ENCODE measurements at regions not wholly inside any gene's neighbourhood (a gene's known extent, or its start where the extent isn't known, plus 50 kb on each side); places are given as distances from the start of the nearest gene placed in this dataset.

GRCh38 chr3:177565981-177566380, 368.7 kb upstream of the TBL1XR1 start:
- H3K79me2 ChIP-seq (ENCODE audit: low read depth): no peaks in the 10 kb centered on the region
- H2AFZ ChIP-seq: no peak overlapping the region; the same call in 1 of the 2 replicates
- H4K20me1 ChIP-seq (ENCODE audit: insufficient read depth): no peaks in the 10 kb centered on the region
- no peak overlapping the region for H3K4me3 ChIP-seq
- no peaks in the 10 kb centered on the region for H3F3A ChIP-seq (ENCODE audit: insufficient read depth, low read depth)
- DNase-seq: no peak
- H3K36me3 ChIP-seq (ENCODE audit: low read depth): no peaks in the 10 kb centered on the region
- no peaks in the 10 kb centered on the region for H3K27me3 ChIP-seq (ENCODE audit: insufficient read depth, low read depth)
- H3K27ac ChIP-seq: no peak overlapping the region
- CTCF ChIA-PET: no interaction called here
- H3K9me3 ChIP-seq (ENCODE audit: insufficient read depth, low read depth): no peaks in the 10 kb centered on the region
- no peaks in the 10 kb centered on the region for H3K9me2 ChIP-seq (ENCODE audit: insufficient read depth)
- H3K4me2 ChIP-seq: no peak overlapping the region
- BruUV-seq (replicated peaks): no TSS peak
- no peaks in the 10 kb centered on the region; the same call in 1 of the 2 replicates for H3K4me1 ChIP-seq (replicated peaks; ENCODE audit: insufficient read depth)
- POLR2A ChIA-PET (ENCODE audit: unreplicated experiment): no interaction called here
- TF ChIP-seq CTCF (conservative IDR thresholded peaks at IDR 0.05): no peak
- no peak for TF ChIP-seq EZH2 (IDR thresholded peaks at IDR 0.05; ENCODE audit: low read depth)
- intact Hi-C loops (cut with micrococcal nuclease; ENCODE audit: unreplicated experiment): no loop called here

GRCh38 chr3:177567833-177568232, 370.6 kb upstream of the TBL1XR1 start:
- no peak for TF ChIP-seq CTCF (conservative IDR thresholded peaks at IDR 0.05)
- no peak for TF ChIP-seq EZH2 (IDR thresholded peaks at IDR 0.05; ENCODE audit: low read depth)
- no peak overlapping the region for H3K27ac ChIP-seq
- H3K79me2 ChIP-seq (ENCODE audit: low read depth): no peaks in the 10 kb centered on the region
- H4K20me1 ChIP-seq (ENCODE audit: insufficient read depth): no peaks in the 10 kb centered on the region
- no peak overlapping the region for H3K4me2 ChIP-seq
- no peaks in the 10 kb centered on the region; the same call in 1 of the 2 replicates for H3K4me1 ChIP-seq (replicated peaks; ENCODE audit: insufficient read depth)
- no peak for DNase-seq
- H3F3A ChIP-seq (ENCODE audit: insufficient read depth, low read depth): no peaks in the 10 kb centered on the region
- no TSS peak for BruUV-seq (replicated peaks)
- intact Hi-C loops (cut with micrococcal nuclease; ENCODE audit: unreplicated experiment): no loop called here
- no peak overlapping the region for H3K4me3 ChIP-seq
- no peaks in the 10 kb centered on the region for H3K27me3 ChIP-seq (ENCODE audit: insufficient read depth, low read depth)
- no peak overlapping the region for H2AFZ ChIP-seq
- H3K9me3 ChIP-seq (ENCODE audit: insufficient read depth, low read depth): no peaks in the 10 kb centered on the region
- no peaks in the 10 kb centered on the region for H3K36me3 ChIP-seq (ENCODE audit: low read depth)
- POLR2A ChIA-PET (ENCODE audit: unreplicated experiment): no interaction called here
- CTCF ChIA-PET: no interaction called here
- H3K9me2 ChIP-seq (ENCODE audit: insufficient read depth): no peaks in the 10 kb centered on the region

GRCh38 chr3:177569193-177569592, 371.9 kb upstream of the TBL1XR1 start:
- H3K4me1 ChIP-seq (replicated peaks; ENCODE audit: insufficient read depth): no peaks in the 10 kb centered on the region; the same call in 1 of the 2 replicates
- intact Hi-C loops (cut with micrococcal nuclease; ENCODE audit: unreplicated experiment): no loop called here
- no peaks in the 10 kb centered on the region for H3K36me3 ChIP-seq (ENCODE audit: low read depth)
- TF ChIP-seq CTCF (conservative IDR thresholded peaks at IDR 0.05): no peak
- no peak for TF ChIP-seq EZH2 (IDR thresholded peaks at IDR 0.05; ENCODE audit: low read depth)
- DNase-seq: no peak
- no peaks in the 10 kb centered on the region for H3F3A ChIP-seq (ENCODE audit: insufficient read depth, low read depth)
- no peaks in the 10 kb centered on the region for H3K9me3 ChIP-seq (ENCODE audit: insufficient read depth, low read depth)
- no peaks in the 10 kb centered on the region for H3K27me3 ChIP-seq (ENCODE audit: insufficient read depth, low read depth)
- CTCF ChIA-PET: no interaction called here
- H3K79me2 ChIP-seq (ENCODE audit: low read depth): no peaks in the 10 kb centered on the region
- H3K4me2 ChIP-seq: no peak overlapping the region
- no peak overlapping the region for H3K27ac ChIP-seq
- POLR2A ChIA-PET (ENCODE audit: unreplicated experiment): no interaction called here
- no TSS peak for BruUV-seq (replicated peaks)
- H3K4me3 ChIP-seq: no peak overlapping the region
- no peaks in the 10 kb centered on the region for H3K9me2 ChIP-seq (ENCODE audit: insufficient read depth)
- no peak overlapping the region for H2AFZ ChIP-seq
- no peaks in the 10 kb centered on the region for H4K20me1 ChIP-seq (ENCODE audit: insufficient read depth)

Data from PC-9 (cell line).